HepG2 (cell line): ENCODE measurements at regions not wholly inside any gene's neighbourhood (a gene's known extent, or its start where the extent isn't known, plus 50 kb on each side); places are given as distances from the start of the nearest gene placed in this dataset.

Source experiments
- CEBPB ChIP-seq: IDR thresholded peaks from 2 replicates; pipeline ENCODE4 v1.6.1; 2011; ENCODE audit warnings: low read depth, low read length, improper control_type of control experiment, borderline replicate concordance
- FOXO1 ChIP-seq: sonication (generic); formaldehyde crosslinking; IDR thresholded peaks from 2 replicates; pipeline ENCODE4 v1.4.0; 2020; ENCODE audit warnings: missing genetic modification reagents
- HES4 ChIP-seq: sonication (generic); formaldehyde crosslinking; IDR thresholded peaks from 2 replicates; pipeline ENCODE4 v1.9.0; 2021; ENCODE audit warnings: mild to moderate bottlenecking, missing genetic modification reagents, borderline replicate concordance
- TBL1XR1 ChIP-seq: fragments of 150-350 bp; IDR thresholded peaks from 2 replicates; pipeline ENCODE4 v1.6.1; 2014; ENCODE audit warnings: borderline replicate concordance, low read length; ENCODE audit not compliant: partially characterized antibody
- ZGPAT ChIP-seq: IDR thresholded peaks from 2 replicates; pipeline ENCODE4 v1.6.1; 2016; ENCODE audit warnings: mild to moderate bottlenecking
- ZNF224 ChIP-seq: sonication (generic); formaldehyde crosslinking; IDR thresholded peaks from 2 replicates; pipeline ENCODE4 v1.5.0; 2020; ENCODE audit warnings: mild to moderate bottlenecking, missing genetic modification reagents
- ZNF230 ChIP-seq: sonication (generic); formaldehyde crosslinking; IDR thresholded peaks from 2 replicates; pipeline ENCODE4 v1.4.0; 2020; ENCODE audit warnings: mild to moderate bottlenecking, missing genetic modification reagents
- ZNF318 ChIP-seq: sonication (generic); formaldehyde crosslinking; IDR thresholded peaks from 2 replicates; pipeline ENCODE4 v1.4.0; 2020; ENCODE audit warnings: mild to moderate bottlenecking, missing genetic modification reagents
- ZNF383 ChIP-seq: sonication (generic); formaldehyde crosslinking; IDR thresholded peaks from 2 replicates; pipeline ENCODE4 v1.4.0; 2020; ENCODE audit warnings: missing genetic modification reagents, mild to moderate bottlenecking, borderline replicate concordance
- ZNF484 ChIP-seq: sonication (generic); formaldehyde crosslinking; IDR thresholded peaks from 2 replicates; pipeline ENCODE4 v1.5.1; 2020; ENCODE audit warnings: mild to moderate bottlenecking, low read depth, missing genetic modification reagents, borderline replicate concordance
- ZNF597 ChIP-seq: sonication (generic); formaldehyde crosslinking; IDR thresholded peaks from 2 replicates; pipeline ENCODE4 v1.5.0; 2020; ENCODE audit warnings: missing genetic modification reagents

GRCh38 chr20:29302979-29303644, 1954.4 kb upstream of the DEFB115 start (continued):
- TF ChIP-seq ZNF318 (CRISPR knock-in tag) (no peak), ZNF224 (CRISPR knock-in tag) (no peak), ZNF383 (no peak), HES4 (CRISPR knock-in tag) (no peak), ZNF597 (CRISPR knock-in tag) (no peak), ZNF484 (CRISPR knock-in tag) (no peak), ZGPAT (no peak), CEBPB (no peak), ZNF230 (CRISPR knock-in tag) (no peak), FOXO1 (CRISPR knock-in tag) (no peak), TBL1XR1 (no peak)
